Liver (tissue), 2 donors: ENCODE measurements at regions not wholly inside any gene's neighbourhood (a gene's known extent, or its start where the extent isn't known, plus 50 kb on each side); places are given as distances from the start of the nearest gene placed in this dataset.

Source experiments
- FOXA2 ChIP-seq: IDR thresholded peaks from 2 replicates; pipeline ENCODE4 v1.6.1; 2016; ENCODE audit warnings: antibody characterized with exemption
- HNF4A ChIP-seq, 2 donors: conservative IDR thresholded peaks; 2 replicates each; pipeline ENCODE4 v1.6.1; 2016; ENCODE audit warnings: antibody characterized with exemption in 2 of 2, mild to moderate bottlenecking in 2 of 2
- REST ChIP-seq: IDR thresholded peaks from 2 replicates; pipeline ENCODE4 v1.6.1; 2016; ENCODE audit warnings: antibody characterized with exemption, mild to moderate bottlenecking
- donor health status: healthy.

DNA sequence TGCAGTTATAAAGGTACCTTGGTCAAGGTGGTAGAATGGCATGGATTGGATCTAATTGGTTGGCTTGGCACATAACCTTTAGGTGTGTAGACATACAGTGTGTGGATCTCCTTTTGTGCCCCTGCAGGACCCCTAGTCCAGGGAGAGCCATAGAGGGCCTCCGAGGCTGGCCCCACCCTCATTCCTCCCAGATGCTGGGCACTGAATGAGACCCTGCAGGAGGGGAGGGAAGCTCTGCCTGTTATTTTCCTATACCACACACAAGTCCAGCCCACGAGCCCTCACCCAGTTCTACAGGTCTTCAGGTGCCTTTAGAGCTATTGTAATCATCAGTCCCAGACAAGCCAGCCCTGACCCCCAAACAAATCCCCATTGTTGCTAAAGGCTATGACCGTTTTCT lies 58.9 kb downstream of the KCNF1 start:
- TF ChIP-seq HNF4A (conservative IDR thresholded peaks at IDR 0.05) (no peak), REST (no peak), FOXA2 (no peak)
